Muscle layer of duodenum (tissue), 2 donors: ENCODE measurements at regions not wholly inside any gene's neighbourhood (a gene's known extent, or its start where the extent isn't known, plus 50 kb on each side); places are given as distances from the start of the nearest gene placed in this dataset.
"Not testable (repeated sequence)": the region's sequence is repeated elsewhere in the genome, so short reads cannot be mapped to it uniquely, and the experiment has no call there.

Experiments used
- H3K27ac ChIP-seq: one replicate; pipeline ENCODE4 v1.7.0; 2013; ENCODE audit warnings: mild to moderate bottlenecking, low read length
- H3K27me3 ChIP-seq: one replicate; pipeline ENCODE4 v1.7.0; 2013; ENCODE audit warnings: low read depth, mild to moderate bottlenecking, control low read depth, low read length
- H3K36me3 ChIP-seq, 2 donors: one replicate each; pipeline ENCODE4 v1.7.0; 2013; ENCODE audit warnings: low read length in 2 of 2, control low read depth in 1 of 2, mild to moderate bottlenecking in 1 of 2; ENCODE audit not compliant: insufficient read depth in 2 of 2, control insufficient read depth in 1 of 2
- H3K4me1 ChIP-seq, 2 donors: one replicate each; pipeline ENCODE4 v1.7.0; 2013; ENCODE audit warnings: low read length in 2 of 2, mild to moderate bottlenecking in 2 of 2, control low read depth in 1 of 2, moderate library complexity in 1 of 2; ENCODE audit not compliant: insufficient read depth in 2 of 2, control insufficient read depth in 1 of 2
- H3K4me3 ChIP-seq, 2 donors: one replicate each; pipeline ENCODE4 v1.7.0; 2013; ENCODE audit warnings: low read length in 2 of 2, low read depth in 1 of 2, mild to moderate bottlenecking in 1 of 2
- H3K9me3 ChIP-seq, 2 donors: one replicate each; pipeline ENCODE4 v1.7.0; 2013; ENCODE audit warnings: low read length in 2 of 2, control low read depth in 1 of 2, mild to moderate bottlenecking in 1 of 2; ENCODE audit not compliant: control insufficient read depth in 1 of 2
- donor health status: healthy.

GRCh38 chr7:112540839-112541577 is 60.2 kb downstream of the LSMEM1 start:
- Histone ChIP-seq H3K36me3 (no peaks in the 10 kb centered on the region), H3K4me1 (no peaks in the 10 kb centered on the region), H3K27ac (no peak overlapping the region), H3K9me3 (peaks cover 0 to 4% of the 10 kb centered on the region in 2 donors), H3K4me3 (no peak overlapping the region), H3K27me3 (no peaks in the 10 kb centered on the region)

- Histone ChIP-seq H3K36me3 (no peaks in the 10 kb centered on the region), H3K9me3 (peaks cover 0 to 2% of the 10 kb centered on the region in 2 donors), H3K27ac (no peak overlapping the region), H3K27me3 (no peaks in the 10 kb centered on the region), H3K4me1 (no peaks in the 10 kb centered on the region), H3K4me3 (no peak overlapping the region)
Observed at GRCh38 chr7:112546723-112547513, 66.1 kb downstream of the LSMEM1 start.

- H3K27me3 ChIP-seq, result no peaks in the 10 kb centered on the region
- H3K9me3 ChIP-seq, result no peaks in the 10 kb centered on the region
- no peaks in the 10 kb centered on the region for H3K36me3 ChIP-seq
- no peak overlapping the region for H3K27ac ChIP-seq
- no peak overlapping the region for H3K4me3 ChIP-seq
- H3K4me1 ChIP-seq, result no peaks in the 10 kb centered on the region
Observed at GRCh38 chr7:112547916-112548315, 67.1 kb downstream of the LSMEM1 start.

GRCh38 chr7:112550468-112551060 is 69.8 kb downstream of the LSMEM1 start:
- no peak overlapping the region for H3K27ac ChIP-seq
- no peak overlapping the region for H3K4me3 ChIP-seq
- H3K9me3 ChIP-seq, result no peaks in the 10 kb centered on the region
- H3K27me3 ChIP-seq, result no peaks in the 10 kb centered on the region
- no peaks in the 10 kb centered on the region for H3K4me1 ChIP-seq
- H3K36me3 ChIP-seq, result no peaks in the 10 kb centered on the region

GRCh38 chr7:112551521-112551920 is 70.7 kb downstream of the LSMEM1 start:
- H3K9me3 ChIP-seq, H3K36me3 ChIP-seq, H3K27ac ChIP-seq, H3K27me3 ChIP-seq, H3K4me1 ChIP-seq, H3K4me3 ChIP-seq: not testable (repeated sequence)

GRCh38 chr7:112554591-112554990 is 73.8 kb downstream of the LSMEM1 start:
- no peaks in the 10 kb centered on the region for H3K27me3 ChIP-seq
- H3K36me3 ChIP-seq, result no peaks in the 10 kb centered on the region
- H3K4me3 ChIP-seq, result no peak overlapping the region
- H3K4me1 ChIP-seq, result no peaks in the 10 kb centered on the region
- H3K9me3 ChIP-seq, result no peaks in the 10 kb centered on the region
- no peak overlapping the region for H3K27ac ChIP-seq

GRCh38 chr7:112556633-112557032 is 75.8 kb downstream of the LSMEM1 start:
- Histone ChIP-seq H3K9me3 (no peaks in the 10 kb centered on the region), H3K27me3 (no peaks in the 10 kb centered on the region), H3K4me3 (no peak overlapping the region), H3K4me1 (no peaks in the 10 kb centered on the region), H3K27ac (no peak overlapping the region), H3K36me3 (no peaks in the 10 kb centered on the region)

- Histone ChIP-seq H3K27me3 (no peaks in the 10 kb centered on the region), H3K27ac (no peak overlapping the region), H3K36me3 (no peaks in the 10 kb centered on the region), H3K4me3 (no peak overlapping the region), H3K9me3 (no peaks in the 10 kb centered on the region), H3K4me1 (no peaks in the 10 kb centered on the region)
Observed at GRCh38 chr7:112566442-112567324, 85.9 kb downstream of the LSMEM1 start.

GRCh38 chr7:112567388-112567787 is 86.6 kb downstream of the LSMEM1 start:
- Histone ChIP-seq H3K9me3 (no peaks in the 10 kb centered on the region), H3K36me3 (no peaks in the 10 kb centered on the region), H3K4me3 (no peak overlapping the region), H3K27ac (no peak overlapping the region), H3K27me3 (no peaks in the 10 kb centered on the region), H3K4me1 (no peaks in the 10 kb centered on the region)

- H3K36me3 ChIP-seq, result no peaks in the 10 kb centered on the region
- H3K27ac ChIP-seq, result no peak overlapping the region
- H3K4me3 ChIP-seq, result no peak overlapping the region
- no peaks in the 10 kb centered on the region for H3K27me3 ChIP-seq
- no peaks in the 10 kb centered on the region for H3K9me3 ChIP-seq
- peaks cover 0 to 8% of the 10 kb centered on the region in 2 donors for H3K4me1 ChIP-seq
Observed at GRCh38 chr7:112571852-112572607, 91.2 kb downstream of the LSMEM1 start.
